ENCODE measurements at regions not wholly inside any gene's neighbourhood (a gene's known extent, or its start where the extent isn't known, plus 50 kb on each side); places are given as distances from the start of the nearest gene placed in this dataset.

- Histone ChIP-seq H3K18ac (ENCODE audit: extremely low read depth, low read length) (no peak overlapping the region), H4K91ac (replicated peaks; ENCODE audit: insufficient read length, low read length) (no peak overlapping the region), H3K4ac (replicated peaks; ENCODE audit: insufficient read length, low read depth, low read length) (no peak overlapping the region), H3K36me3 (ENCODE audit: control insufficient read depth in 2 of 4, insufficient read depth in 4 of 4, low read length in 3 of 4) (no peaks in the 10 kb centered on the region), H3K23ac (ENCODE audit: insufficient read length) (no peak overlapping the region), H3K79me1 (ENCODE audit: low read depth, low read length) (no peaks in the 10 kb centered on the region), H3K56ac (replicated peaks; ENCODE audit: insufficient read length, low read depth, low read length) (no peak overlapping the region), H2BK12ac (ENCODE audit: low read depth, low read length) (no peak overlapping the region), H3K14ac (ENCODE audit: insufficient read length) (no peak overlapping the region), H3K23me2 (ENCODE audit: low read depth, low read length) (peaks cover 2% of the 10 kb centered on the region), H3K4me3 (ENCODE audit: extremely low read depth in 1 of 4, insufficient read depth in 2 of 4, low read depth in 3 of 4, low read length in 4 of 4) (no peak overlapping the region), H2BK120ac (replicated peaks; ENCODE audit: low read depth, low read length) (no peak overlapping the region), H4K20me1 (replicated peaks in 1 of 2; ENCODE audit: control insufficient read depth in 1 of 2, insufficient read depth in 2 of 2, low read length in 2 of 2) (no peaks in the 10 kb centered on the region), H3K9ac (replicated peaks in 1 of 4; ENCODE audit: extremely low read depth in 1 of 4, low read depth in 3 of 4, low read length in 3 of 4) (no peak overlapping the region), H2AFZ (ENCODE audit: low read length) (no peak overlapping the region), H2BK5ac (ENCODE audit: low read depth, low read length) (no peak overlapping the region), H3K4me1 (replicated peaks in 1 of 4; ENCODE audit: control insufficient read depth in 3 of 4, insufficient read depth in 4 of 4, low read length in 3 of 4) (no peaks in the 10 kb centered on the region), H3K9me3 (ENCODE audit: insufficient read depth in 2 of 2, low read depth in 1 of 2, low read length in 1 of 2) (no peaks in the 10 kb centered on the region), H4K5ac (ENCODE audit: insufficient read length, low read depth, low read length) (no peak overlapping the region), H3K79me2 (ENCODE audit: control insufficient read depth in 1 of 2, insufficient read depth in 2 of 2, low read length in 2 of 2) (no peaks in the 10 kb centered on the region), H2BK20ac (ENCODE audit: low read length) (no peak overlapping the region), H2BK15ac (ENCODE audit: low read length) (no peak overlapping the region), H3K27ac (ENCODE audit: low read depth, low read length) (no peak overlapping the region), H3K27me3 (replicated peaks in 1 of 4; ENCODE audit: control insufficient read depth in 3 of 4, extremely low read depth in 1 of 4, insufficient read depth in 3 of 4, low read length in 3 of 4) (no peaks in the 10 kb centered on the region), H2AK5ac (ENCODE audit: low read depth, low read length) (no peak overlapping the region), H3K4me2 (ENCODE audit: insufficient read depth in 1 of 2, low read depth in 2 of 2, low read length in 2 of 2) (no peak overlapping the region), H4K8ac (ENCODE audit: extremely low read depth, insufficient read depth, low read length) (no peak overlapping the region)
- WGBS, 2 experiments (ENCODE audit: extremely low coverage in 1 of 2, insufficient coverage in 1 of 2, insufficient read length in 1 of 2, insufficient replicate concordance in 2 of 2, low coverage in 1 of 2, low lambda C conversion rate in 2 of 2, missing lambda C conversion rate in 1 of 2) = 76% methylated on average over 4 of the region's 4 CpGs; no CpG with 5 or more reads in 1 of the 2 experiments
- ChIA-PET CTCF (ENCODE audit: partially characterized antibody) (interaction anchor here (1.0 to 2.7 kb wide), 3 partner anchors 8 to 700 kb away, joined by 3 to 29 read pairs (median 4); no protein-coding TSS in a partner anchor), POLR2A (ENCODE audit: partially characterized antibody) (no interaction called here)
- FAIRE-seq = no peak
- no peak for DNase-seq (ENCODE audit: low read depth in 1 of 2, low spot score in 2 of 2)
- no peak for TF ChIP-seq SIN3A (conservative IDR thresholded peaks at IDR 0.05 in 1 of 2, IDR thresholded peaks at IDR 0.05 in 1 of 2; ENCODE audit: low read depth in 1 of 2, low read length in 2 of 2)
These were observed 691.9 kb downstream of the INHBA start for GRCh38 chr7:41010967-41011366.
